ENCODE measurements at regions not wholly inside any gene's neighbourhood (a gene's known extent, or its start where the extent isn't known, plus 50 kb on each side); places are given as distances from the start of the nearest gene placed in this dataset.

DNA sequence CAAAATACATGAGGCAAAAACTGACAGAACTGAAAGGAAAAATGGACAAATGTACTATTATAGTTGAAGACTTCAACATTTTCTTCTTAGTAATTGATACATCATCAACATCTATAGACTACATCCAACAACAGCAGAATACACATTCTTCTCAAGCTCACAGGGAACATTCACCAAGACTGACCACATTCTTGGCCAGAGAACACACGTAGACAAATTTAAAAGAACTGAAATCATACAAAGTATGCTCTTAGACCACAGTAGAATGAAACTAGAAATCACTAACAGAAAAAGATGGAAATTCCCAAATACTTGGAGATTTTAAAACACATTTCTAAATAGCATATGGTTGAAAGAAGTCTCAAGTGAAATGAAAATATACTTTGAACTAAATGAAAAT is 55.1 kb upstream of the NSMCE3 start:
- no peak overlapping the region for H3K9ac ChIP-seq (ENCODE audit: low read depth in 1 of 2, low read length in 2 of 2)
- TF ChIP-seq, protein P1, sequence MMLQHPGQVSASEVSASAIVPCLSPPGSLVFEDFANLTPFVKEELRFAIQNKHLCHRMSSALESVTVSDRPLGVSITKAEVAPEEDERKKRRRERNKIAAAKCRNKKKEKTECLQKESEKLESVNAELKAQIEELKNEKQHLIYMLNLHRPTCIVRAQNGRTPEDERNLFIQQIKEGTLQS (IDR thresholded peaks at IDR 0.05) = no peak
- TF ChIP-seq NR2F2 (IDR thresholded peaks at IDR 0.05) = no peak
- DNase-seq (ENCODE audit: low spot score) = no peak
- no peak overlapping the region for H3K27ac ChIP-seq (ENCODE audit: low read depth in 1 of 2, low read length in 2 of 2)
- H3K36me3 ChIP-seq (ENCODE audit: control insufficient read depth in 4 of 4, insufficient read depth in 3 of 4, low read depth in 1 of 4, low read length in 3 of 4) = no peaks in the 10 kb centered on the region
- H3K4me1 ChIP-seq (ENCODE audit: control insufficient read depth in 4 of 4, insufficient read depth in 4 of 4, low read length in 3 of 4) = no peaks in the 10 kb centered on the region
- 80% methylated on average over 1 of the region's 1 CpG for WGBS
- peaks cover 0 to 1% (median 0%) of the 10 kb centered on the region in 4 donors for H3K27me3 ChIP-seq (ENCODE audit: control insufficient read depth in 4 of 4, insufficient read depth in 4 of 4, low read length in 3 of 4)
- H3K9me3 ChIP-seq (ENCODE audit: control insufficient read depth in 4 of 4, low read length in 3 of 4) = peaks cover 0 to 9% (median 2%) of the 10 kb centered on the region in 4 donors
- H3K4me3 ChIP-seq (ENCODE audit: low read depth in 1 of 3, low read length in 3 of 3) = no peak overlapping the region

DNA sequence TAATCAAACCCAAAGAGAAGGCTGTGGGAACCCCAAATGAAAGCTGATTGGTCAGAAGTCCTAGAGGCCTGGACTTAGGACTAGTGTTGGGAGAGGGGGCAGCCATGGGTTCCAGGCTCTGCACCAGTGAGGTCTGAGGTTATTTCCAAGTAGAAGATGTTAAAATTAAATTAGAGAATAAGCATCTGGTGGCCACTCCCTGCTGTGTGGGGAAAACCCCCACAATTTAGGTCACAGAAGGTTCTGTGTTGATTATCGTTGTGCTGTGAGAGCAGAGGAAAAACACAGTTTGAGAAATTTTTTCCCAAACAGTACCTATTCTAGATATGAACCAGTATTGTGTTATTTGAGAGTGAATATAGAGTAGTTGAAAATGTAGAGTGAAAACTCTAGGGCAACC is 53.9 kb upstream of the NSMCE3 start:
- 81% methylated on average over 1 of the region's 1 CpG for WGBS
- Histone ChIP-seq H3K27me3 (ENCODE audit: control insufficient read depth in 4 of 4, insufficient read depth in 4 of 4, low read length in 3 of 4) (peaks cover 0 to 2% (median 0%) of the 10 kb centered on the region in 4 donors), H3K9ac (ENCODE audit: low read depth in 1 of 2, low read length in 2 of 2) (no peak overlapping the region), H3K27ac (ENCODE audit: low read depth in 1 of 2, low read length in 2 of 2) (no peak overlapping the region), H3K4me3 (ENCODE audit: low read depth in 1 of 3, low read length in 3 of 3) (no peak overlapping the region), H3K4me1 (ENCODE audit: control insufficient read depth in 4 of 4, insufficient read depth in 4 of 4, low read length in 3 of 4) (no peaks in the 10 kb centered on the region), H3K9me3 (ENCODE audit: control insufficient read depth in 4 of 4, low read length in 3 of 4) (peaks cover 0 to 9% (median 2%) of the 10 kb centered on the region in 4 donors), H3K36me3 (ENCODE audit: control insufficient read depth in 4 of 4, insufficient read depth in 3 of 4, low read depth in 1 of 4, low read length in 3 of 4) (no peaks in the 10 kb centered on the region)
- DNase-seq (ENCODE audit: low spot score) = no peak
- TF ChIP-seq NR2F2 (IDR thresholded peaks at IDR 0.05) = no peak
- no peak for TF ChIP-seq EGR1 (IDR thresholded peaks at IDR 0.05; ENCODE audit: low read depth in 2 of 2)
- no peak for TF ChIP-seq HNF4G (IDR thresholded peaks at IDR 0.05)
- TF ChIP-seq, protein P2, sequence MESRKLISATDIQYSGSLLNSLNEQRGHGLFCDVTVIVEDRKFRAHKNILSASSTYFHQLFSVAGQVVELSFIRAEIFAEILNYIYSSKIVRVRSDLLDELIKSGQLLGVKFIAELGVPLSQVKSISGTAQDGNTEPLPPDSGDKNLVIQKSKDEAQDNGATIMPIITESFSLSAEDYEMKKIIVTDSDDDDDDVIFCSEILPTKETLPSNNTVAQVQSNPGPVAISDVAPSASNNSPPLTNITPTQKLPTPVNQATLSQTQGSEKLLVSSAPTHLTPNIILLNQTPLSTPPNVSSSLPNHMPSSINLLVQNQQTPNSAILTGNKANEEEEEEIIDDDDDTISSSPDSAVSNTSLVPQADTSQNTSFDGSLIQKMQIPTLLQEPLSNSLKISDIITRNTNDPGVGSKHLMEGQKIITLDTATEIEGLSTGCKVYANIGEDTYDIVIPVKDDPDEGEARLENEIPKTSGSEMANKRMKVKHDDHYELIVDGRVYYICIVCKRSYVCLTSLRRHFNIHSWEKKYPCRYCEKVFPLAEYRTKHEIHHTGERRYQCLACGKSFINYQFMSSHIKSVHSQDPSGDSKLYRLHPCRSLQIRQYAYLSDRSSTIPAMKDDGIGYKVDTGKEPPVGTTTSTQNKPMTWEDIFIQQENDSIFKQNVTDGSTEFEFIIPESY (IDR thresholded peaks at IDR 0.05) = no peak
- TF ChIP-seq, protein P3, sequence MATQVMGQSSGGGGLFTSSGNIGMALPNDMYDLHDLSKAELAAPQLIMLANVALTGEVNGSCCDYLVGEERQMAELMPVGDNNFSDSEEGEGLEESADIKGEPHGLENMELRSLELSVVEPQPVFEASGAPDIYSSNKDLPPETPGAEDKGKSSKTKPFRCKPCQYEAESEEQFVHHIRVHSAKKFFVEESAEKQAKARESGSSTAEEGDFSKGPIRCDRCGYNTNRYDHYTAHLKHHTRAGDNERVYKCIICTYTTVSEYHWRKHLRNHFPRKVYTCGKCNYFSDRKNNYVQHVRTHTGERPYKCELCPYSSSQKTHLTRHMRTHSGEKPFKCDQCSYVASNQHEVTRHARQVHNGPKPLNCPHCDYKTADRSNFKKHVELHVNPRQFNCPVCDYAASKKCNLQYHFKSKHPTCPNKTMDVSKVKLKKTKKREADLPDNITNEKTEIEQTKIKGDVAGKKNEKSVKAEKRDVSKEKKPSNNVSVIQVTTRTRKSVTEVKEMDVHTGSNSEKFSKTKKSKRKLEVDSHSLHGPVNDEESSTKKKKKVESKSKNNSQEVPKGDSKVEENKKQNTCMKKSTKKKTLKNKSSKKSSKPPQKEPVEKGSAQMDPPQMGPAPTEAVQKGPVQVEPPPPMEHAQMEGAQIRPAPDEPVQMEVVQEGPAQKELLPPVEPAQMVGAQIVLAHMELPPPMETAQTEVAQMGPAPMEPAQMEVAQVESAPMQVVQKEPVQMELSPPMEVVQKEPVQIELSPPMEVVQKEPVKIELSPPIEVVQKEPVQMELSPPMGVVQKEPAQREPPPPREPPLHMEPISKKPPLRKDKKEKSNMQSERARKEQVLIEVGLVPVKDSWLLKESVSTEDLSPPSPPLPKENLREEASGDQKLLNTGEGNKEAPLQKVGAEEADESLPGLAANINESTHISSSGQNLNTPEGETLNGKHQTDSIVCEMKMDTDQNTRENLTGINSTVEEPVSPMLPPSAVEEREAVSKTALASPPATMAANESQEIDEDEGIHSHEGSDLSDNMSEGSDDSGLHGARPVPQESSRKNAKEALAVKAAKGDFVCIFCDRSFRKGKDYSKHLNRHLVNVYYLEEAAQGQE (IDR thresholded peaks at IDR 0.05) = no peak
- TF ChIP-seq SP1 (IDR thresholded peaks at IDR 0.05) = no peak

DNA sequence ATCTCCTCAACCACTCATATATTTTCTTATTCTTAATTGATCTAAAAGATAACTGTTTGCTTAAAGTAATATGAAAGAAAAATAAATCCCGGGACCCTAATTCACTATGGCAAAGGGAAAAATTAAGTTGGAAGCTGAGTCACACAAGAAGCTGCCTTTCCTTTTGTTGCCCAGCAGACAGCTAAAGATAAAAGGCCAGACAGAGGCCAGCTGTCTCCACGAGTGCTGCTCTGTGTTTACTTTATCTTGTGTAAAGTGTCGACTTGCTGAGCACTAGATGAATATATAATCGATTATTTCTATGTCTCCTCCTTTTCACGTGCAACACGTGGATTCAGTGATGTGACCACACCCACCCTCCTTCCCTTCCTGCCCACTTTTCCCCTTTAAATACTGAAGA is 52.8 kb upstream of the NSMCE3 start:
- Histone ChIP-seq H3K9me3 (ENCODE audit: control insufficient read depth in 4 of 4, low read length in 3 of 4) (peaks cover 0 to 9% (median 2%) of the 10 kb centered on the region in 4 donors), H3K4me1 (ENCODE audit: control insufficient read depth in 4 of 4, insufficient read depth in 4 of 4, low read length in 3 of 4) (no peaks in the 10 kb centered on the region), H3K9ac (ENCODE audit: low read depth in 1 of 2, low read length in 2 of 2) (no peak overlapping the region), H3K27ac (ENCODE audit: low read depth in 1 of 2, low read length in 2 of 2) (no peak overlapping the region), H3K4me3 (ENCODE audit: low read depth in 1 of 3, low read length in 3 of 3) (no peak overlapping the region), H3K27me3 (ENCODE audit: control insufficient read depth in 4 of 4, insufficient read depth in 4 of 4, low read length in 3 of 4) (peaks cover 0 to 2% (median 0%) of the 10 kb centered on the region in 4 donors), H3K36me3 (ENCODE audit: control insufficient read depth in 4 of 4, insufficient read depth in 3 of 4, low read depth in 1 of 4, low read length in 3 of 4) (no peaks in the 10 kb centered on the region)
- 26% methylated on average over 6 of the region's 6 CpGs for WGBS
- no peak for DNase-seq (ENCODE audit: low spot score)
- TF ChIP-seq NR2F2 (IDR thresholded peaks at IDR 0.05) (no peak), JUND (IDR thresholded peaks at IDR 0.05) (no peak), FOXA2 (IDR thresholded peaks at IDR 0.05) (no peak), YY1 (IDR thresholded peaks at IDR 0.05) (no peak), HNF4A (conservative IDR thresholded peaks at IDR 0.05) (no peak), HNF4G (IDR thresholded peaks at IDR 0.05) (no peak), EGR1 (IDR thresholded peaks at IDR 0.05; ENCODE audit: low read depth in 2 of 2) (no peak), GABPA (IDR thresholded peaks at IDR 0.05 in 1 of 2, conservative IDR thresholded peaks at IDR 0.05 in 1 of 2) (no peak), RAD21 (IDR thresholded peaks at IDR 0.05) (no peak)
- TF ChIP-seq, protein P1 (IDR thresholded peaks at IDR 0.05) = no peak
- TF ChIP-seq, protein P2 (IDR thresholded peaks at IDR 0.05) = no peak

Data from liver (tissue), 7 donors.